GM18870 (cell line): ENCODE measurements at regions not wholly inside any gene's neighbourhood (a gene's known extent, or its start where the extent isn't known, plus 50 kb on each side); places are given as distances from the start of the nearest gene placed in this dataset.

Experiments
- ATAC-seq: cut with Tn5 transposase; IDR thresholded peaks from one replicate; pipeline ENCODE4 v1.9.1; 2021; ENCODE audit warnings: moderate library complexity; ENCODE audit not compliant: unreplicated experiment

DNA sequence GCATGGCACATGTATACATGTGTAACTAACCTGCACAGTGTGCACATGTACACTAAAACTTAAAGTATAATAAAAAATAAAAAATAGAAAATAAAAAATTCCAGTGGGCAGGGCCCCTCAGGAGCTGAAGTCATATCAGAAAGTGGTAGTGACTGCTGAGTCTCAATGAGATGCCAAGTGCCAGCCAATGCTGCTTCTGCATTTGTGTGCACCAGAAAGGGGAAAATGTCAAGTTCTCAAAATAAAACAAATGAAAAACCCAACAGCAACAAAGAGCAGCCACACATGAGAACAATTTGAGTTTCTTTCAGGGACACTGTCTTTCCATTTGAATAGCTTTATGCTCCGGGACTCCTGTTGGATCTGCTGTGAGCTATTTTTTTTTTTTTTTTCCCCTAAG, 117.2 kb upstream of the CCDC112 start:
- ATAC-seq, result no peak

DNA sequence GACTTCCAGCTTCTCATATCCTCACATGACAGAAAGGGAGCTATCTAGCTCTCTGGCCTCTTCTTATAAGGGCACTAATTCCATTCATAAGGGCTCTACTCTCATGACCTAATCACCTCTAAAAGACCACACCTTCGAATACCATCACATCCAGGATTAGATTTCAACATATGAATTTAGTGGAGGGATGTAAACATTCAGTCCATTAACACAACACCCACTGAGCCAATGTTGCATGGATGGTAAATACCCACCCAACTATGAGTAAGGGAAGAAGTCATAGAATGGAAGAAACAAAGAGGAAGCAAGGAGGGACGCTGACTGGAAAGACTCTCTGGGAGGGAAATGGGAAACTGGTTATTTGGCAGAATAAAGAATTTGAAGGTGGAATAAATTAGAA, 112.6 kb upstream of the CCDC112 start:
- ATAC-seq, result no peak

DNA sequence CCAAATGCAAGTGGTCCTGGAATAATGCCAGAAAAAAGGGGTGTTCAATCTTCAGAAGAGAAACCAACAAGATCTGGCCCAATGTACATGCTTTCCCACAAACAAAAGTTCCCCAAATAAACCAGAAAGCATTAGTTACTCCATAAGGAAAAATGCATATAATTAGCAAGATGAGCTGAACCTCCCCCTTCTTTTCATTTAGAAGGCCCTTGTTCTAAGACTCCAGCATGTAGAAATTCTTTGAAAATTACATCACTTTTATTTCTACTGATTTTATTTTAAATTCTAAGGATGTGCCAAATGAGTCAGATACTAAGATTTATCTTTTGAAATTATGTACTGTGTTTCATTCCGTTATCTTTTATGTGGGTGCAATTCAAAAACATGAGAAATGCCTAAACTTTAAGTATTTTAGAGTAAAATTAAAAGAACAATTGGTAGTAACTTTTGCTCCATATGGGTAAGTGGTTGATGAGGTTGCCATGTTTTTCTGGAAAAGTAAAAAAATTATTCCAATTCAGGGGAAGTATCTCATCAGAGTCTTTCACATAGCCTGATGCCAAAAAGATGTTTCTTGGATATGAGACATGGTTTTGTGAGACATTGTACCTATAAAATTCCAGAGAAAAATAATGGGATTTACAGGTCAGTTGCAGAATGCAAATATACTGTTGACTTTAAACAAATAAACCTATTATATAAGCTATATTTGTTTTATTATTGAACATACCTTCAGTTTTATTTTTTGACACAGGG, 106.5 kb upstream of the CCDC112 start:
- ATAC-seq, result no peak

DNA sequence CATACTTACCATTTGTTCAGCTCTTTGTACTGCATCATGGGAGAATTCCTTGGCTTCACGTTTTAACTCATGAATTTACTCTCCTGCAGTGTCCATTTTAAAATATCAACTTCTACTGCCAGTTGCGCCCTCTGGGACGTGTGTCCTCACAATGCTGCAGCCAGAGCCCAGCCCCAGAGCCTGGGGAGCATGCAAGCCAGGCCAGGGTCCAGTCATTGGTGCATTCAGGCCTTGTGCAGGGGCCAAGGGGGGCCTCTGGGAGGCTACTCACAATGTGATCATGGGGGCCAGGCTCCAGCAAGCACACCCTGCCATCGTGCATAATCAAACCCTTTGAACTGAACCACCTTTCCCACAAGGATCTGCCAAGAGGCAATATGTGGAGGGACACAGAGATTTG, 105.6 kb upstream of the CCDC112 start:
- ATAC-seq, result no peak

DNA sequence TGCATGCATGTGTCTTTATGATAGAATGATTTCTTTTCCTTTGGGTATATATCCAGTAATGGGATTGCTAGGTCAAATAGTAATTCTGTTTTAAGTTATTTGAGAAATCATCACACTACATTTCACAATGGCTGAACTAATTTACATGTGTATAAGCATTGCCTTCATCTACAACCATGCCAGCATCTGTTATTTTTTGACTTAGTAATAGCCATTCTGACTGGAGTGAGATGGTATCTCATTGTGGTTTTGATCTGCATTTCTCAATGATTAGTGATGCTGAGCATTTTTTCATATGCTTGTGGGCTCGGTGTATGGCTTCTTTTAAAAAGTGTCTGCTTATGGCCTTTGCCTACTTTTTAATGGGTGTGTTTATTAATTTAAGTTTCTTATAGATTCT, 102.3 kb upstream of the CCDC112 start:
- ATAC-seq, result no peak

DNA sequence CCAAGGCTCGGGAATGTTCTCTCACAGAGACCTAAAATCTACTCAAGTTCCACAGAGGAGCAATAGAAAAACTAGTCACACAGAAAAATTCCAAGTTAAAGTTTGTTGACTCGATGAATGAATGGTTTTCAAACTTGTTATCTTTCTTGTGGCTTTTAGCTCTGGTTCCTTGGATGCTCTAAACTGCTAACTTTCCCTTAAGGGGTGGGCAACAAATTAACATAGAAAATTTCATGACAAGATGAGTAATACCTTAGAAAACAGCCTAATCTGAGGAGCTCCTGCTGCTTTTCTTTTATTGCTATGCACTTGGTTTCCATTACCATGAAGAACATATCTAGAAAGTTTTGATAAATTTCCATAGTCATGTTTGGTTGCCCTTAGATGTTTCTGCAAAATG, 100.2 kb upstream of the CCDC112 start:
- ATAC-seq, result no peak

DNA sequence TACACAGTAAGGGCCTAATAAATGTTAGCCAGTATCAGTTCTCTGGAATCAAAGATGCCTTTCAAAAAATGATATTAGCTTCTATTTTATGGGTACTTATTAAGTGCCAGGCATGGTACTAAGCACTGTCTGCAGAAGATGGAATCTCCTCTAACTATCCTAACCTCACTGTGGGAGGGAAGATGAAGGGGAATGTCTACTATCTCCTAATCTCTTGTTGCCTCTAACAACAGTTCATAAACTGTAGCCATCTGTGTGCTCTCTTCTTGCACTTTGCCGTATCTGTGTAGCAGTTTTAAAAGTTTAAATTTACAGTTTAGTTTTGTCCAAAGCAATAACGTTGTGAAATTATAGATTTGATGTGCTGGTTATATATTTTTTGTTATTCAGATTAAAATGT, 99.6 kb upstream of the CCDC112 start:
- ATAC-seq, result no peak

DNA sequence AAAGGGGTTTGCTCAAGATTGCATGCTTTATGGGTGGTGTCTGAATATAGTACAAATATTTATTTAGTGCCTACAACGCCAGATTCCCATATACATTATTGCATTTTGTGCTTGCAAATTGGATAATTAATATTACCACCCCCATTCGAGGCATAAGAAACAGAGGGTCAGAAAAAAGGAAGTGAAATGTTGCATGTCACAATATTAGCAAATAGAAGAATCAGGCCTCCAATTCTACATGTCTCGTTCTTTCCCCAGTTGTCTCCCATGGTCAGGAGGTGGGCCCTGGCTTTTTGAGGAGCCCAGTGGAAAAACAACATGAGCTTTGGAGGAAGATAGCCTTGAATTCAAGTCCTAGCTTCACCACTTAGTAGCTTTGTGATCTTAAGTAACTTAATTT, 98.1 kb upstream of the CCDC112 start:
- no peak for ATAC-seq

DNA sequence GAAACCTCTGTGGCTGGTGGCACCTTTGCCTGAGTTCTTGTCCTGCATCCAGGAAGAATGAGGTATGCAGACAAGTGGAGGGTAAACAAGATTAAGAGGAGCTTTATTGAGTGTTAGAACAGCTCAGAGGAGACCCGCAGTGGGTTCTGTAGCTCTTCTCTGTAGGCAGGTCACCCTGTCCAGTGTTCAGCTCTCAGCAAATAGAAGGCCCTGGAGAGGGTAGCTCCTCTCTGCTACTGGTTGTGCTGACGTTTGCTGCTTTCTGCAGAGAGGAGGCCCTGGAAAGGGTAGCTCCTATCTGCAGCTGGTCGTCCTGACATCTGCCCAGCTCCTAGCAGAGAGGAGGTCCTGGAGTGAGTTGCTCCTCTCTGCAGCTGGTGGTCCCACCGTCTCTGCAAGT, 96.8 kb upstream of the CCDC112 start:
- no peak for ATAC-seq

DNA sequence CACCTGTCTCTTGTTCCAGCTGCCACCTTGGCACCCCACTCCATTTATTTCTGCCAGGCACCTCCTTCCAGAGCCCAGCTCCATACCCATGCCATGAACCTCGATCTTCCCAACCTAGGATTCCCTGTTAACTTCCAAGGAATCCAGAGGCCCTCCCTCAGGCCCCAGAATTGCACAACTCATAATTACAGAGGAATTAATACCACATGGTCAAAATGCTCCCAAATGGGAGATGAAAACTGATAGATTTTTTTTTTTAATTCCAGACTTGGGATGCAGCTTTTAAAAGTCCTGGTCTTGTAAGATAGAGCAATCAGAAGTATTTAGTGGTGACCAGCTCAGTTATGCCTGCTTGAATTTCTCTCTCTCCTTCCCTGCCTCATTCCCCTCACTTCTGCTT, 96.2 kb upstream of the CCDC112 start:
- no peak for ATAC-seq

DNA sequence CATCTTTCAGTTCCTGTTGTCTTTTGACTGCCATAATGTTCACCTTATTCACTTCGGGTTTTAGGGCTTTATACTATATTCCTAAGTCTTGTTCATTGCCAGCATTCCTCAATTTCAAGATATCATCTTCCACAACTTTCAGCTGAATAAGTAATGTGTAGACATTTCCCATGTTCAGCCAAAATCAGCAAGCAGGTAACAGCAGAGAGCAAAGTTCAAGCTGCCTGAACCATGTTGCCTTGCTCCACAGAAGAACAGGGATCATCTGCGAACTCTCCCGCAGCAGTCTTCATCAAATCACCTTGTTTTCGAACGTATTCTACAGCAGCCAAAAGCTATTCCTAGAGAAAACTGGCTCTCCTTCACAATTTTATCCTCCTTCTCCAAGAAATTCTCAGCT, 95.3 kb upstream of the CCDC112 start:
- ATAC-seq, result no peak

DNA sequence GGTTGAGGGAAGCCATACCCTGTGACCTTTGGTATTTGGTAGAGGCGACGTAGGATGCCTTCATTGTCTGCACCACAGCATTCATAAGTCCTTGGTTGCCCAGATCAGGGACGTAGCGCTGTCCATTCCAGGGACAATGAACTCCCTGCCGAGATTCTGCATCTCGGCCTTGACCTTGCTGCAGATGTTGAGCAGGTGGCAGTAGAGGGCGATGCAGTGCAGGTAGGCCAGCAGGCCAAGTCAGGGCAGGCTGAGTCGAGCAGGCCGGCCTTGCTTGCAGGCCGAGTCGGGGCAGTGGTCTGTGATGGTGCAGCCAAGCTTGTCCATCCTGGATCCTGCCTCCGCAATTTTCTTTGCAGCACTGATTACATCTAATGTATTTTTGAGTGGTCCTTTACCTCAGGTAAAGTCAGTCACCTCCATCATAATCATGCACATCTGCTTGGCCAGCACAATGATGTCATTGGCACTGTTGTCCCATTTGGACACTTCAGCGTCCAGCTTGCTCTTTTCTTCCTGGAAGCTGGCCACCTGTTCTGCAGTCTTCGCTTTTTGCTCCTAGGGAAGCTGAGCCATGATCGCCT, 93.4 kb upstream of the CCDC112 start:
- ATAC-seq, result no peak

DNA sequence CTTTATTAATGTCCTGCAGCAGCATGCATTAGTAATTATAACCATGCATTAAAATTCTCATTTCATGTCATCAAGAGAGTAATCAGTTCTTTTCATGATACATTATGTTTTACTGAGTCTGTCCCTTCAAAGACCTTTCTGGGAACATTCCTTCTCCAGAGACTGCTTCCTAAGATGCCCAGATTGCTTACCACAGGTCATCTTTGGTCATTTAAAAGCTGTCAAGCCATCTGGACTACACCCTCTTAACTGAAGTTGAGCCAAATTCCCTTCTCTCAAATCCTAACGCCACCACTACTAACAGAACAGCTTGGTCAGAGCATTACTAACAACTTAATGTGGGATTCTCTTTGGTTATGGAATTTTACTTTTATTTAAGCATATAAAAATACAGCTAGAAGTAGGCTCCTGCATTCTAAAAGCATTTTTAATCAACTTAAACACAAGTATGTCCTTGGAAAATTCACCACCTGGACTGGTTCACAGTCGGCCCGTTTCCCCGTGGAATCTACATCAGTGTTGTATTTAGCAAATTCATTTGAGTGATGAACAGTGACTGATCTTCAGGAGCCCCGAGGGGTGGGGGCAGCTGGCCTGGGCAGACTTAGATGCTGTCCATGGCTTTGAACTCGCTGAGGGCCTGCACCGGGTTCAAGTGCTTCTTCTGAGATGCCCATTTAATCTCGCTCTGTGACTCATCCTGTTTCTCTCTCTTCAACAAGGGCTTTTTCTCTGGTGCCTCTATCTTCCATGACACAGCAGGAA, 92.8 kb upstream of the CCDC112 start:
- ATAC-seq, result no peak

DNA sequence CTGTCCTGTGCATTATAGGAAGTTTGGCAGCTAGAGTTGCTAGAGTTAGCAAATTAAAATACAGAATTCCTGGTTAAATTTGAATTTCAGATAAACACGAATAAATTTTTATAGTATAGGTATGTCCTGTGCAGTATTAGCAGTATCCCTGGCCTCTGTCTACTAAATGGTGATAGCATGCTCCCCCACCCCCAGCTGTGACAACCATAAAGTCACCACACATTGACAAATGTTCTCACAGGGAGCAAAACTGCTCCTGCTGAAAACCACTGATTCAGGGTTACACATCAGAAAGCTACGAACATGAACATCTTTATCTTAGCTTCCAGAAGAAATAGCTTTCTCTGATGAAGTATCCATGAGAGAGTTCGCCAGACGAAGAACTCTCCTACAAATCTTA, 91.8 kb upstream of the CCDC112 start:
- no peak for ATAC-seq

DNA sequence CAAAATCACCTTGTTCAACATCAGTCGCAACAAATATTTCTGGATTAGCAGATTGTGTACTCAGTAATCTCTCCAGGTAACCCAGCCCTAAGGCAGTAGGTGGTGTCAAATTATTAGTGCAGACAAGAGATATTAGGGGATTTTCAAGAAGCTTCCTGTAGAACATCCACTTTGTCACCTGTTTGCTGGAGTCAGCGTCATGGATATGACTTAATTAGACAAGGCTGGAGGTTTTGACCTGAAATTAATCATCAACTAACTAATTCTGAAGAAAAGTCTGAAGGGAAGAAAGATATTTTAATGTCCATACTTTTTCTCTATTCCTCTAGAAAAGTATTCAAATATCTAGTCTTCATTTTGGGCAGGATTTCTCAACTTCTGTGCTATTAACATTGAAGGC, 91.4 kb upstream of the CCDC112 start:
- no peak for ATAC-seq

DNA sequence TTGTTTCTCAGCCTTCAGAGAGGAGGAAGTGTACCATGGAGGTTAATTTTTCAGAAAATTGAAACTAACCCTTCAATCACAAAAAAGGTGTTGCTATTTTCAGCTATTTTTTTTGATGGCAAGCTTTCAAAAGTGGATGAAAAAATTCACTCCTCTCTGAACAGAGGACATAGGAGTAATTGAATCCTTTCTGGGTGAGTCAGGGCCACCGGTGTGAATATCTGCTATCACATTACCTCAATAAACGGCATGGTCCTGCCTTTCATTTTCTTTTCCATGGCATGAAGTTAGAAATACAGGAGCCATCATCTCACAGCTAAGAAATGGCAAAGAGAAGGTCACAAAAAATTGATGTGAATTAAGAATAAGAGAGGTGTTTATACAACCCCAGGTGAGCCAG, 90.2 kb upstream of the CCDC112 start:
- ATAC-seq, result no peak

DNA sequence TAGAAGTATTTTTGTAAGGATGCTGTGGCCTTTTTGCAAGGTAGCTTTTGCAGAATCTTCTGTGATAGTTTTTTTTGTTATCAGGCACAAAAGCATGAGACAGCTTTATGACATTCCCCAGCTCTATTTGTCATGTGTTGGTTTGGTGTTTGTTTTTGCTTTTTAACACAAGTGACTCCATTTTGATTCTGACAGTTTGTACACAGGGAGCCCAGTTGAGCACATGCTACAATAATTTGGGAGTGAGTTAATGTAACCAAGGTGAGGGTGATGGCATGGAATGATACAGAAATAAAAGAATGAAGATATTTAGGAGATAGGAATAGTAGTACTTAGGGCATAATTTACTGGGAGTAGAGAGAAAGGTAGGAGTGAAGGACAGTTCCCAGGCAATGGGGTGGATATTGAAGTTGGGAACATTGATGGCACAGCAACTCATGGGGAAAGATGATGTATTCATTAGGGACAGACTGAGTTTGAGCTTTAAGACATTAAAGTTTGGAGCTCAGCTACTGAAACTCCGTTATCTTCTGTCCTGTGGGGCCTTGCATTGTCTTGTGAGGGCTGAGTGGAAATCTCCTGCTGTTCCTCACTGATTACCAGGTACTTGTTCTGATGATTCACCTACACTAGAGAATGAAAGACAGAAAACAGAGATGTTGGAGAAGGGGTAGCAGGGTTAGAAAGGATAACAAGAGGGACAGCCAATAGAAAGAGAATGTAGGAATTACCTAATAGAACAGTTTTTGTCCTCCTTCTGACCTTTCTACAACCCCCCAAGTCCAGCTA, 88.3 kb upstream of the CCDC112 start:
- ATAC-seq, result no peak

DNA sequence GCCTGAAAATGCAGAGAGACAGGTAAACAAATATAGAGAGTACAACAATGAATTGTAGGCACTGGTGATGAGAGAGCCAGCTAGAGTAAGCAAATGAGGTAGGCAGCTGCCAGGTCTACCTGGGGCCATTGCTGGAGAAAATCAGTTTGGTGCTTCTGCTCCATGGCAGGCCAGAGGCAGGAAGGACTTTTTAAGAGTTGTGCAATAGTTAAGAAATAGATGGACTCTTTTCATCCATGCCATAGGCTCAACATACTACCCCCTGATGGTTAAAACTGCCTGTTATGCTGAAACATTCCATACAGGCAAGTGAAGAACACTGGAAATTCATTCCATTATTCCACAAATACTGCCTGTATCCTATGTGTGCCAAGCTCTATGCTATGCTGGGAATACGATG, 86.5 kb upstream of the CCDC112 start:
- ATAC-seq, result no peak

DNA sequence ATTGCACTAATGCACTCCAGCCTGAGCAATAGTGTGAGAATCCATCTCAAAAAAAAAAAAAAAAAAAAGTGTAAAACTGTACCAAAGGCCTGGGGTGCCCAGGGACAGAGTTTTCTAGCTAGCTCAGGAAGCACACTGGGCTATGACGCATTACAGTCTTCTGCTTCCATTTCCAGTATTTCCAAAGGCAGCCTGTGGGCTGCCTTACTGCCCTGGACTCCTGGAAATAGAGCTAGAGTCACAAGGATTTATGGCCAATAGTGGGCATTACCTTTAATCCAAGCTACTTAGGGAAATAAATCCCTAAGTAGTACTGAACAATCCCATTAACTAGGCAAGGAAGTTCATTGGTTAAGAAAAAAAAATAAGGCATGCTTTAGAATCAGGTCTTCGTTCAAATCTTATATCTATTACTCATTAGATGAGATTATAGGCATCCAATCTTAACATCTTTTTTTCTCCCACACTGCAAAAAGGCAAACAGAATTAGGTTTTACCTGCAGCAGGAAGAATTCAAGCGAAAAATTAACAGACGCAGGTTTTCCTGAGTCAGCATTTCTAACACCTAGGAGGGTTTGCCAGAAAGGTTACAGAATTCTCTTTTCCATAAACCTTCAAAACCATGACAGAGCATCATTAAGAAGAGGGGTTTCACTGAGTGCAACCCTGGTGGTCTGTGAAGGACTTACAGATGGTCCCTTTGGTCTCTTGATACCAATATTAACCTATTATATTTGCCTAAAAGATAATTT, 85.6 kb upstream of the CCDC112 start:
- no peak for ATAC-seq

DNA sequence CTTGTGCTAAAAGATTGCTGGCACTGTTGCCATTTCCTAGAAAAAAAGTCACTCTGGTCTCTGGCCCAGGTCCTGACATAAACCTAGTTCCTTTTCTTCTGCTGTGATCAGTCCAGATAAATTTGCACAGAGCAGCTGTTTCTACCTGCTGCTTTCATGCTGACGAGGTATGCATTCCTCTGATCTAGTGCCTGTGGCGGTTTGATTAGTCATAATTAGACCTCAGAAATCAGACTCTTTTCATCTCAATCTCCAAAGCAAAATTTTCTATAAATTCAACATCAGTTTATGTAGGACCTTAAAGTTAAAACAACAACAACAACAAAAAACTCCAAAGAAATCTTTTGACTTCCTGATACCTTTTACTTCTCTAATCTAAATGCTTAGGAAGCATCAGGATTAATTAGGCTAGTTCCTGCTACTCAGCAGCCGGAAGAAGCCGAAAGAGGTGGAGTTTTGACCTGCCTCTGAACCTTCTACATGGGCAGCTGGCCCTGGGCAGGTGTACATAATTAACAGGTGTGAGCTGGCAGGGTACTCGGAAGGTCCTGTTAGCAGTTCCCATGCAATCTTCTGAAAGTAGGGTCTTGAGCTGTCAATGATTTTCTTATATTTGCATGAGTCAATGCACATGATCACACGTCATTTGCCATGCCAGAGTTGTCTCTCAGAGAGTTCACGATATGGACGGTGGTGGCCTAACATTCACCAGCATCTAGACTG, 83.3 kb upstream of the CCDC112 start:
- peak; percentile 53 for ATAC-seq
